NCI-H1694 (cell line): ENCODE measurements at regions not wholly inside any gene's neighbourhood (a gene's known extent, or its start where the extent isn't known, plus 50 kb on each side); places are given as distances from the start of the nearest gene placed in this dataset.

Source experiments
- DNase-seq: peaks from one replicate; lab custom pipeline; 2025; lab: John Stamatoyannopoulos, UW

DNA sequence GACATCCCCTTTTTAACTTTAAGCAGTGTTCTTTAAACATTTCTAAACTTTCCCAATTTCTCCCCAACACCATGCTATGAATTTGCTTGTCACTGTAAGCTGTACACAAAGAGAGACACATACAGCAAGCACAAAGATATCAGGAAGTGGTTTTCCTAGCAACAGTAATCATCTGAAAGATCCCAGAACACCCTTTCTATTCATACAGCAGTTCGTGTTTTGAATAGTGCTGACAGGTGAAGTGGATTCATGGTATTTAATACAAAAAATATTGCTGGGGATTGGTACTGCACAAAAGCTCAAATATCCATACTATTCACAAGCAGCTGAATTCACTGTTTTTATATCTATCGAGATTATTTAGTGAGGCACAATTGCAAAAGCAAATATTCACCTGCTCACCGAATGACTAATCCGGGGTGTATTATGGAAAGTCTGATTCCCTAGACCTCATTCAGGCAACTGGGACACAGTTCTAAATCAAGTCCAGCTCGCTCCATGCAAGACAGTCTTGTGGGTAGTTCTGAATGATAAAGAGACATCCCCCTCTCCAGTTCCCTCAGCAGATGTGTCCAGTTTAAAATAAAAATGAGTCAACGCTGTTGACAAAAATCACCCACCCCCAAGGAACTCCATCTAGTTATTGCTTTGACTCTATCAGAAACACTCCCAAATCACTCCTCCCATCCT is 107.1 kb upstream of the TSHZ2 start:
- DNase-seq, result no peak

DNA sequence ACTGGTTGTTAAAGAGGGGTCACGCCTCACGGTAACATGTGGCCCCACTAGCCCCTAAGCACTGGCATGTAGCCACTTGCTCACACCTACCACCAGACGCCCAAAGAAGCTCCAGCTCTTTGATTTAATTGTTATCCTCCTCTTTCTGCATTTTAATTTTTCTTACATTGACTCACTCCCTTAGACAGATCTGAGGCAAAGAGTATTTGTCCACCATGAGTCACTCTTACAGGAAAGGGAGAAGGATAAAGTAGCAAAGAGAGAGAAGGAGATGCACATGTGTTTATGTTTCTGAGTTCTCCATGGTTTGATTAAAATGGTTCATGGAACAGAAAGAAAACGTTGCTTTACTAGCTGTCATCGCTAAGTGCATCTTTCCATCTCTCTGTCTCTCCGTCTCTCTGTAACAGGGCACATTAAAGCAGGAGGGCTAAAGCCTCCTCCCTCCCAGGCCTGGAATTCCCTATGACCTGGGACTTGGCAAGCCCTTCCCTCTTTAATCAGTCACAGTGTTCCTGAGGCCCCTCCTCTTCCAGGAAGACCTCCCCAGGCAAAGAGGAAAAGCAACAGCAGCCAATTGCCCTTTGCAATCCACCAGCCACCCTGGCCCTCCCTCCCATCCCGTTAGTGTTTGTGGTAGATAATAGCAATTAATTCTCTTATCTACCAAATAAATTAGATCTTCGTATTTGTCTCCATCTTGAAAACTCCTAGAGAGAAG is 112.8 kb upstream of the TSHZ2 start:
- no peak for DNase-seq

DNA sequence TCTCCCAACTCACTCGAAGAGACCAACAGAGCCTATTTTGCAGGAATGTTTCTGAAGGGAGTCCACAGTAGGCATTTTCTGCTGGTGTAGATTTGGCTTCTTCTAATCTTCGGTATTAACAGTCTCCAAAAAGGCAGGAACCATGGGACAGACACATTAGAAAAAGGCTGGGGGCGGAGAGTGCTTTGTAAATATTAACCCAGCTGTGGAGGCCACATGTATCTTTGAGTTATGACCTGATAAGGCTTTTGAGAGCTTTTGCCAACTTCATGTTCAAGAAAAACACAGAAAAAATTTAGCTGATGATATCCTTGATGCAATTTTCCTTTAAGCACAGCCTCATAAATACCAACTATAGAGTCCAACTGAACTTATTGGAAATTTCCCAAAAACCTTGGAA is 119.4 kb upstream of the TSHZ2 start:
- DNase-seq, result no peak

DNA sequence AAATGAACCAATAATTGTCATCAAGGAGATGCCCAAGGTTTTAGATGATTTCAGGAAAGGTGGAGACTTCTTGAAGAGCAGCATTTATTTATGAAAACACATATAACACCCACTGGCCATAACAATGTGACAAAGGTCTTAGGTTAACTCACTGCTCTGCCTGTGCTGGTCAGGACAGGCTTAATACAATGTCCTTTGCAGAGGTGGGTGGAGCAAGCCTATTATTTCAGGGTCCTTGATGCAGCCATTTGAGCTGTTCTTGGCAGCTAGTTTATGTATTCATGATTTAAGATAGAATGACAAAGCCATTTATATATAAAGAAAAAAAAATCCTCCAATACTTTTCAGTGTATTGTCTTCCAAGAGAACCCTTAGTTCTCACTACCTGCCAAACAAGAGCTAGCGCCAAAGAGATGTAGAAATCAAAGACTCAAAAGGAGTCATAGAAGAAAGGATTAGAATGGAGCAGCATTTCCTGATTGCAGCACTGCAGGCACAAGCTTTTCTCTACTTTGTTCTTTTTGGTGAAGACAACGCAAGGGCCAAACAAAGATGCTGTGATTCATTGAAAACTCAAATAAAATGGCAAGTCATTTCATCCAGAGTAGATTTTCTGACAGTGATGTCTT is 124.3 kb upstream of the TSHZ2 start:
- DNase-seq, result no peak

DNA sequence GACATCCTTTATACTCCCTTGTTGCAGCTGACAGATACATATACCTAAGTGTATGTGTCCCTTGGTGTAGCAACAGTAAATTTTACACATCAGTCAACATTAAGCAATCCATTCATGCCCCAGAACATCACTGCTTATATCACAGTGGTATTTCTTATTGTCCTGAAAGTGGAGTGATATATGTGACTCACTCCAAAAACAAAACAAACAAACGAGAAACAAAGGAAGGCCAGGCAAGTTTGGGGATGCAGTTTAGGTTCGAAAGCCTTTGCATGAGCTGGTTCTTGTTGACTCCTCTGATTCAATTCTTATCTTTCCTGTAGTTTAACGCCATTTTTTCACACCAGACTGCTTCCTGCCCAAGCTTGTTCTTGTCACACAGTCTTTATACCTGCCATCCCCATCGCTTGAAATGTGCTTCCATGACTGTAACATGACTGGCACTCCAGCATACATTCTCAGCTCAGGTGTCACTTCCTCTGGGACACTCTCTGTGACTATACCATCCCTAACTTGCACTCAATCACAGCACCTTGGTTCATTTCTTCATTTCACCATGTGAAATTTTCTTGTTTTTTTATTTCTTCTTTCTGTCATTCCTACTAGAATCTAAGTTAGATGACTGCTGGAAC is 125.0 kb upstream of the TSHZ2 start:
- no peak for DNase-seq

DNA sequence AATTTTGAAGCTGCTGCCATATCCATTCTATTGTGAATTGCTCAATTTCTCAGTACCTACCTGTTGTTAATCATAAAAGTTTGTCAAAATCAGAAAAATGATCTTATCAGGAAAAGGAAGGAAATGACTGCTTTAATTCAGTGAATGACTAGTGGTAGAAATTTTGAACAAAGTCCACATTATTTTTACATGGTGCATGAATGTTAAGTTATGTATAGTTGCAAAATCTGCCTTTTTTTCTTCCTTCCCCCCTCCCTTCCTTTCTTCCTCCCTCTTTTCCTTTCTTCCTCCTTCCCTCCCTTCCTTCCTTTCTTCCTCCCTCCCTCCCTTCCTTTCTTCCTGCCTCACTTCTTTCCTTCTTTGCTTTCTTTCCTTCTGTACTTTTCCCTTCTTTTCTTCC is 127.1 kb upstream of the TSHZ2 start:
- no peak for DNase-seq

DNA sequence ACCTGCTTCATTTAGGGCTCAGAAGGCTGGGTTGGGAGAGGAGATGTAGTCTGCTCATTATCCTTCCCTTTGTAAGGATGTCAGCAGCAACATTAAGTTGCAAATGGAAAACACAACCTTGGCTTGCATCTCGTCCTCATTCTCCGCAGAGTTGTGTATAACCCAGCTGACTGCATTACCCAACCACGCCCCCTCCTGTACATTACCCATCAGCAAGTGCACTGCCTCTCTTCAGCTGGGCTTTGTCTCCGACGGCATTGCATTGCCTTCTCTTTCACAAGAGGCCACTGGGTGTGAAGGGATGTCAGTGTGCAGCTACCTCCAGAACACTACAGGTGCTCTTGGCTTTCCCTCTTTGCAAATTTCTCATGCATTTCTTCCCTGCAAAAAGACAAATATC is 128.7 kb upstream of the TSHZ2 start:
- no peak for DNase-seq

DNA sequence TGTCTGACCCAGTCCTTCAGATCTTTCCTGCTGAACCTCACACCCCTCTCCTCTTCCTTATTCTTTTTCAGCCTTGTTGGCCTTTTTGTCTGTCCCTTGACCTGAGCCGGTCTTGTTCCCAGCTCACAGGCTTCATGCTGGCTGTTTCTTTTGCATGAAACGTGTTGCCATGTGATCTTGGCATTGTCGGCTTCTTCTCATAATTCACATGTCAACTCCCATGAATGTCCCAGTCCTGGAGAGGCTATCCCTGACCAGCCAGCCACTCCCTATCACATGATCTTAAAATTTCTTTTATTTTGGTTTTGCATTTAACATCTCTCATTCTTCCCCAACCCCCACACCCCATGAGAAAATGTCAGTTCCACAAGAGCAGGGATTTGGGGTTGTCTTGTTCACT is 131.2 kb upstream of the TSHZ2 start:
- no peak for DNase-seq

DNA sequence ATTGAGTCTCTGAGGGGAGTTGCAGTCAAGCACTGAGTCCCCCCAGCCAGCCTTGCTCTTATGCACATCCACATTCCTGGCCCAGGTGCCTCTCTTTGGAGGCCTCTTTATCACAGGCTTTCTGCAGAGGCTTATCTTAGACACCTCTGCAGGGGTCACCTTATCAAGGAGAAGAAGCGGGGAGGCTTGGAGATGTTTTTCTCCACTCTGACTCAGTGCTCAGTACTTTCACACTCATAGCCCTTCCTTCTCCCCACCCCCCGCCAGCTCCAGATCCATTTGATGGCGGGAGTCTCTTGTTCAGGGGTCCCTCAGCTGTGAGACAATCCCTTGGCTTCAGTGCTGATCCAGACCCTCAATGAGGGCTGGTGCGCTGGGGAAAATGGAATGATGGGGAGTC is 132.1 kb upstream of the TSHZ2 start:
- no peak for DNase-seq

DNA sequence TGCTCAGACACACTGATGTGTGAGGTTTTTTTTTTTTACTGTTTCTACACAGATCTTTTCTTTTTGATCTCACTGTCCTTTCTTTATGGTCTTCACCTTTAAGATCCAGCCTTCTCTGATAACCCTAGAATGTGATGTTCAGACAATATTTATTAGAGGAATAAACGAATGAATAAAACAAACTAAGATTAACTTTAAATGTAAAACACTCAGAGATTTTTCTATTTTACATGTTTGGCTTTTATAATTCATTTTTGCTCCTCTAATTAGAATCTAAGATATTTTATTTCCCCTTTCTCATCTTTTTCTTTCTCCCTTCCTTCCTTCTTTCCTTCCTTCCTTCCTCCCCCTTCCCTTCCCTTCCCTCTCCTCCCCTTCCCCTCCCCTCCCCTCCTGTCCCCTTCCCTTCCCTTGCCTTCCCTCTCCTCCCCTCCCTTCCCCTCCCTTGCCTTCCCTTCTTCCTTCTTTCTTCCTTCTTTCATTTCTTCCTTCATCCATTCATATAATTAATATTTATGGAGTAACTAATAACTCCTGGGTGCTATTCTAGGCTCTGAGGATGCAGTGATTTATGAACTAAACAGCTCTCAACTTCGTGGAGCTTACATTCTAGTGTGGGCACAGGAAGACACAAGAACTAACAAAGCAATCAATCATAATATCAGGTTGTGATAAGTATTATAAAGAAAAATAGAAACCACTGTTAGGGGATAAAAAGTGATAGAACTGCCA is 133.5 kb upstream of the TSHZ2 start:
- DNase-seq, result no peak

DNA sequence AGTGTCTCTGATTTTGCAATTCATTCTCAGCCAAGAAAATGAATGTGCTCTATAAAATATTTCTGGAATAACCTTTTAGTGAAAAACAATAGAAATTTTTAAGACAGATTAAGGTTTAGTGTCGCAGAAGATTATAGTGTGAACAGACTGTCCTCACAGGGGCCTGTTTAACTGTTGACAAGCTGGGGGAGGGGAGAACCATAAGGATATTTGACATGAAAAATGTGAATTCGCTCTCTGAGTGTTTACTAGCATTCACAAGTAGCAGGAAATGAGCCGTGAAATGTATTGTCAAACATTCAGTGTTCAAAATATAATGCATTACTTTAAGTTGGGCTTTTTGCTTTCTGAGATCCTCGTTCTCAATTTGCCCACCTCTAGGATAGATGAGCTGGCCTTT is 134.8 kb upstream of the TSHZ2 start:
- DNase-seq, result no peak

DNA sequence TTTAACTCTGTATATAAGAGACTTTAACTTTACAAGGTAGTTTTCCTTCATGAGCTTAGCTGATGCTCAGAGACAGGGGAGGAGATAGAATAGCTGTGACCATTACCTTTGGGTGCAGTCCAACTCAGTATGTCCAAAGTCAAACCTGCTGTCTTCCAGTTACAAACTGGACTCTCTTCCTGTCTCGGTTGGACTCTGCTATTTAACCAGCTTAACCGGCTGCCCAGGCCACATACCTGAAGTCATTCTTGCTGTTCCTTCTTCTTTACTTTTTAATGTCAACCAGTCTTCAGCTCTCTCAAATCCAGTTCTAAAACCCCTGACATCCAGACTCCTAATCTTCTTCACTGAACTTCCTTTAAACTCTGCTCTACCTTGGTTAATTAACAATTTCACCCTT is 138.3 kb upstream of the TSHZ2 start:
- no peak for DNase-seq

DNA sequence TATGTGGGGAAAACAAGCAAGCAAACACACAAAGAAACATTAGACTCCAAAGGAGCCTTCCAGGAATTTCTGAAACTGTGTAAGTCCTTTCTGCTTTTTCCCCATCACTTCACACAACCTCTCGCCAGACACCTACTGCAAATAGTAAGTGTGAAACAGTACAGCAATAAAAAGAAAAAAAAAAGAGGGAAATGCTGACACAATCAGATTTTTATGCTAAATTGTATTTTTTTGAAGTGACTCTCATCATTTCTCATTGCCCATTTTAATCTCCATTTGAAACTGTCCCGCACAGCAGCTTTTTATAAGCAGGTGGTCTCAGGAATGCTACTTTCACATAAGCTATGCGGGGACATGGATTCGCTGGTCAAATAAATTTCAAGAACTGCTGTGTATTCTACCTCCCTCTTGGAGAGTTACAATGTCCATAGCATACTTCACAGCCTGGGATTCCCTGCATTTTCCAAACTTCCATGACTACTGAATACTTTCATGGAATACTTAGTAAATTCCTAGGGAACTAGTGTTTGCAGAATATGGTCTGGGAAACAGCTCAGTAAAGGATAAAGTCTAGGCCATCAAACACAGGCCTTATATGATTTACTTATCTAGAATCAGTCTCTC is 139.9 kb upstream of the TSHZ2 start:
- no peak for DNase-seq

DNA sequence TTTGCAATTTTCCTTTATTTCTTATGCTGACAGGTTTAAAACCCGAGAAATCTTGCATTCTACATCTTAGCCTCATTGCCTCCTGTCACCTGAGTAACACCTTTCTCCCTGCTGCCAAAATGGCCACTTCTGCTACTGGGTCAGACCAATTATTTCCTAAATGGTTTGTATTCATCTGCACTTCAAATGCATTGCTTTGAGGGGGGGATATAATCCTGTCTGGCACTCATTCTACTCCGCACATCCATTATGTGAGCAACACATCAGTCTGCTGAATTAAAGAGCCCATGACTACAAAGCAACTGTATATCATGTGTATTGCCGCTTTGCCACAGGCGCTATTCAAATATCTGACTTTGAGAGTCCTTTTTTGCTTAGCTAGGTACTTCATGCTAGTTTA is 141.6 kb upstream of the TSHZ2 start:
- no peak for DNase-seq

DNA sequence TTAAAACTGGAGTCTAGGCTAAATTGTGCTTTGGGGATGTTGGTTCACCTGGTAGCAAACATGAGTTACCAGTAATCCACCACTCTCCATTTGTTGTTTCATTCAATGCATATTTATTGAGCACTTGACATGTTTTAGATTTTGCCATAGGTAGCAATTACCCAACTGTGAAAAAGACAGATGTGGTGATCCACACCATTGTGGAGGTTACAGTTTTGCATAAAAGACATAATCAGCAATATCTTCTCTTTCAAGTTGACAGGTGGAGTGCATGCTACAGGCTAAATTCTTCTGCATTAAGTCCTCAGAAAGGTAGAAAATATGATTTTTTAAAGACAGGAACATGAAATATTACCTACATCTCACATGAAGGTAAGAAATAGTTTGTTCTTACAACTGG is 143.0 kb upstream of the TSHZ2 start:
- no peak for DNase-seq

DNA sequence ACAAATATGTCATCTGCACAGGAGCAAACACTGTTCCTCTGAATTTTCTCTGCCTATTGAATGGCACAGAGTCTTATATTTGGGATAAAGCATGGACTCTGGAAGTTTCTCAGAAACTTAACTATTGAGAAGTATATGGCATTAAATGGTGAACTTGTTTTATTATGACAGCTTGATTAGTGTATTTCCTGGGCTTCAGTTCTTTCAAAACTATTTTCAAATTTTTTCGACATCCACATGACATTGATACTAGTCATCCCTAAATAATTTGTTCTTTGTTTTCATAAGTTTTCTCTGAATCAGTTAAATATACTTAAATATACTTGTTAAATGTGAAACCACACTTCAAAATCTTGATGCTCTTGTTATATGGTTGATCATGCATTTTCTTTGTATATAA is 144.0 kb upstream of the TSHZ2 start:
- no peak for DNase-seq

DNA sequence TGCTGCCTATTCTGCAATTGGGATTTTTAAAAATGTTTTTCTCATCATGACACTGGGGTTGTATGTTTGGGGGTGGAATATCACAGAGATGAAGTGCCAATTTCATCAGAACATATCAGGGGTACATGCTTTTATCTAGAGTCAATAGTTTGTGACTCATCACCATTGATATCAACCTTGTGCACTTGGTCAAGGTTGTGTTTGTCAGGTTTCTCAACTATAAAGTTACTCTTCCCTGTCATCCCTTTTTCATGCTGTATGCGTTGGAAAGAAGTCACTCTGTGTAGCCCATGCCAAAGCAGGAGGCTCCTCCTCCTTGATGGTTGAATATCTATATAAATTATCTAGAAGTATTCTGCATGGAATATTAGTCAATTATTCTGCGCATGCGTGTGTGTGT is 145.4 kb upstream of the TSHZ2 start:
- DNase-seq, result no peak

DNA sequence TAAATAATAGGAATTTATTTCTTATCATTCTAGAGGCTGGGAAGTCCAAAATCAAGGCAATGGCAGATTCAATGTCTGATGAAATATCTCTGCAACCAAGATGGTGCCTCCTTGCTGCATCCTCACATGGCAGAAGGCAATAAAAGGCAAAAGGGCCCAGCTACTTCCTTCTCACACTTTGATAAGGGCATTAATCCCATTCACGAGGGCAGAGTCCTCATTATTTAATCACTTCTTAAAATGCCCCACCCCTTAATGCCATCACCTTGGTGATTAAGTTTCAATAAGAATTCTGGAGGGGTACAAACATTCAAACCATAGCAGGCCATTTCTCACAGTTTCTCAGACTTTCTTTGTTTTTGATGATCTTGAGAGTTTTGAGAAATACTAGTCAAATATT is 145.8 kb upstream of the TSHZ2 start:
- no peak for DNase-seq

DNA sequence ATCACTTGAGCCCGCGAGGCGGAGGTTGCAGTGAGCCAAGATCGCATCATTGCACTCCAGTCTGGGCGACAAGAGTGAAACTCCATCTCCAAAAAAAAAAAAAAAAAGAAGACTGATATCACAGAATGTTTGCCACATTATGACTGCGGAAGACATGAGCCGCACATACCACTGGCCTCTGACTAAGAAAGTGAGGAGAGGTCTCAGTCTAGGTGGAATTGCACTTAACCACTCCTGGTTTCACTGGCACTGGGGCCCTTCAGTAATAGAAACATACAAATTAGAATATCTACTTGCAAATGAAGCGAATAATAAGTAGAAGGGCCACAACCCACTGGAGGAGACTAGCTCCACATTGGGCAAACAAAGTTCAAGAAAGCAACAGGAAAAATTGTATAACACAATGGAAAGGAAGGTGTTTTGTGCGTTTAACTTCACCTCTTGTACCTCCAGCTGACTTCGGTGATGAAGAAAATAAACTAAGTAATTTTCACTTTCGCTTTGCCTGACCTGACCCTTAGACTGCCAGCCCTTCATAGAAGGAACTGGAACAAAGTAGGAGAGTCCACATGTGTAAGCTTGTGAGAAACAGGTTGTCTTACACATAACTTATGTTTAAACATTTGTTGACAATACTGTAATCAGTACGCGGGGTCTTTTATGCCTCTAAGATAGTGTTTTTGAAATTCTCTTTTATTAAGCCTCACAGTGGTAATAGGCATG is 147.5 kb upstream of the TSHZ2 start:
- DNase-seq, result no peak

DNA sequence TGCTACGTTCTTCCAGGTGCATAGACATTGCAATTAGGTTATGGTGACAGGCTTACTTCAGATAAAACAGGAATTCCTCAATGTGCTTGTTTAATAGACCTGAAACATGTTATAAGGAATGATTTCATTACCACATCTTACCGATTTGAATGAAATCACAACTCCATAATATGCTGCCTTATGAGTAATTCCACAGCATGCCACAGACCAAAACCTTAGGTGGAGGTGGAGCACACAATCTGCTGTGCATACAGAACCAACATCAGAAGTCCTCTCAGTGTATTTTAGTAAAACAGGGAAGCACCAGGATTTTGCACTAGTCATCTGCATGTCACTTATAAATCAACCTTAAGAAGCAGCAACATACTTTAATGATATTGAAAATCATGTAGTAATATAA is 148.9 kb upstream of the TSHZ2 start:
- DNase-seq, result no peak

DNA sequence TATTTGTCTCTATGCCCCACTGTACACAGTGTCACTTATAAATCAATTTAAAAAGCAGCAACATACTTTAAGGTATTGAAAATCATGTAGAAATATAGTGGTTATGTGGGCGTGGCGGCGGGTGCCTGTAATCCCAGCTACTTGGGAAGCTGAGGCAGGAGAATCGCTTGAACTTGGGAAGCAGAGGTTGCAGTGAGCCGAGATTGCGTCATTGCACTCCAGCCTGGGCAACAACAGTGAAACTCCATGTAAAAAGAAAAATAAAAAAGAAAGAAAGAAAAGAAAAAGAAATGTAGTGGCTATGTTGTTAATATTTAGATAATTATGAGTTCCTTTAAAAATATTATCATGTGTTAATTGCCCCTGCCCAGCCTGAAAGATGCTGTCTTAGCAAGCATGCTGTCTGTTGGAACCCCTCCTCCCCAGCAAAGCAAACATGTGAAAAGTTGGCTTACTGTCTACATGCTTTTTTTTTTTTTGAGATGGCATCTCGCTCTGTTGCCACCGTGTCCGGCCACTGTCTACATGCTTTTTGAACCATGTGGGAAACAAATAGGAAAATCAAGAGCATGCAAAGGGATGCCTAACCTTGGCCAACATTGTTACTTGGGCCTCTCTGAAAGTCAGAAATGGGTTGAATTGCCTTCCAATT is 151.4 kb upstream of the TSHZ2 start:
- DNase-seq, result no peak
